Sigmoid colon (tissue), 6 donors: ENCODE measurements at regions not wholly inside any gene's neighbourhood (a gene's known extent, or its start where the extent isn't known, plus 50 kb on each side); places are given as distances from the start of the nearest gene placed in this dataset.

Experiments
- DNase-seq: peaks from one replicate; pipeline ENCODE4 v3.0.0-alpha.2; 2019
- H3K27ac ChIP-seq, 4 donors: fragments of 200-600 bp; sonication (generic); one replicate each; pipeline ENCODE4 v1.5.1; 2016 to 2019; ENCODE audit warnings: mild to moderate bottlenecking in 1 of 4
- H3K27me3 ChIP-seq, 3 donors: fragments of 200-600 bp; sonication (generic); one replicate each; pipeline ENCODE4 v1.5.1; 2019; ENCODE audit warnings: mild to moderate bottlenecking in 1 of 3
- H3K36me3 ChIP-seq, 4 donors: fragments of 200-600 bp; sonication (generic); one replicate each; pipeline ENCODE4 v1.5.1; 2016 to 2019
- H3K4me1 ChIP-seq, 4 donors: fragments of 200-600 bp; sonication (generic); one replicate each; pipeline ENCODE4 v1.5.1; 2017 to 2019
- H3K4me3 ChIP-seq, 4 donors: fragments of 200-600 bp; sonication (generic); one replicate each; pipeline ENCODE4 v1.5.1; 2017 to 2019; ENCODE audit warnings: mild to moderate bottlenecking in 2 of 4, moderate library complexity in 1 of 4
- H3K9me3 ChIP-seq, 4 donors: fragments of 200-600 bp in 3 of 4; sonication (generic) in 3 of 4; one replicate each; pipeline versions ENCODE4 v1.5.1 to v1.6.1; 2013 to 2019
- CTCF ChIP-seq, 4 experiments: fragments of 450-650 bp in 3 of 4; fragments of 200-600 bp in 1 of 4; IDR thresholded peaks; one replicate each; pipeline ENCODE4 v1.5.1; 2016 to 2019; ENCODE audit warnings: antibody characterized with exemption in 4 of 4, mild to moderate bottlenecking in 3 of 4, moderate library complexity in 2 of 4
- EP300 ChIP-seq, 4 donors: sonication (generic); formaldehyde crosslinking; IDR thresholded peaks; one replicate each; pipeline ENCODE4 v1.6.1; 2017; ENCODE audit warnings: antibody characterized with exemption in 4 of 4
- POLR2A ChIP-seq, 2 donors: fragments of 450-650 bp; IDR thresholded peaks; one replicate each; pipeline ENCODE4 v1.6.1; 2016; ENCODE audit warnings: antibody characterized with exemption in 2 of 2, mild to moderate bottlenecking in 2 of 2, moderate library complexity in 2 of 2
- POLR2AphosphoS5 ChIP-seq, 4 donors: sonication (generic); formaldehyde crosslinking; IDR thresholded peaks; one replicate each; pipeline ENCODE4 v1.6.1; 2017; ENCODE audit warnings: antibody characterized with exemption in 4 of 4
- WGBS, 2 donors: extraction: QIAGEN DNeasy Blood & Tissue Kit; methylation state at CpG; one replicate each; pipeline ENCODE4 v1.1.7; 2013; 5-methylcytosine and 5-hydroxymethylcytosine counted together
- intact Hi-C: fragments of 100-400 bp; cut with DNase I; formaldehyde crosslinking; loops from one replicate; pipeline ENCODE4 v1.15.1; 2023
- donor health status: healthy with polysubstance abuse.
- donor health status: healthy.

GRCh38 chr2:46832543-46832942 is 83.1 kb downstream of the MCFD2 start:
- Histone ChIP-seq H3K4me3 (no peak overlapping the region), H3K36me3 (no peaks in the 10 kb centered on the region), H3K27ac (no peak overlapping the region), H3K4me1 (peaks cover 0 to 13% (median 6%) of the 10 kb centered on the region in 4 donors), H3K9me3 (no peaks in the 10 kb centered on the region), H3K27me3 (no peaks in the 10 kb centered on the region)
- no peak for DNase-seq
- intact Hi-C loops, result no loop called here
- 73 to 76% methylated on average over 1 of the region's 1 CpG for WGBS, 2 donors
- TF ChIP-seq EP300 (IDR thresholded peaks at IDR 0.05), result no peak
- TF ChIP-seq POLR2AphosphoS5 (IDR thresholded peaks at IDR 0.05), result no peak
- TF ChIP-seq CTCF (IDR thresholded peaks at IDR 0.05), result no peak
- no peak for TF ChIP-seq POLR2A (IDR thresholded peaks at IDR 0.05)

GRCh38 chr2:46831869-46832265 is 83.7 kb downstream of the MCFD2 start:
- DNase-seq, result no peak
- H3K27ac ChIP-seq, result peak overlapping the region in 1 of 4 donors; percentile 35
- TF ChIP-seq POLR2A (IDR thresholded peaks at IDR 0.05), result no peak
- no peak for TF ChIP-seq EP300 (IDR thresholded peaks at IDR 0.05)
- TF ChIP-seq CTCF (IDR thresholded peaks at IDR 0.05), result no peak
- no peak for TF ChIP-seq POLR2AphosphoS5 (IDR thresholded peaks at IDR 0.05)
- intact Hi-C loops, result no loop called here
- H3K9me3 ChIP-seq, result no peaks in the 10 kb centered on the region
- no peak overlapping the region for H3K4me3 ChIP-seq
- H3K27me3 ChIP-seq, result no peaks in the 10 kb centered on the region
- WGBS, 2 donors, result 93 to 94% methylated on average over 4 of the region's 4 CpGs
- peaks cover 0 to 13% (median 6%) of the 10 kb centered on the region in 4 donors for H3K4me1 ChIP-seq
- H3K36me3 ChIP-seq, result no peaks in the 10 kb centered on the region

GRCh38 chr2:46831051-46831868 is 84.3 kb downstream of the MCFD2 start:
- H3K4me1 ChIP-seq, result peaks cover 0 to 9% (median 3%) of the 10 kb centered on the region in 4 donors
- no peak overlapping the region for H3K4me3 ChIP-seq
- peak overlapping the region; percentile 10 to 35 (median 31) for H3K27ac ChIP-seq
- no peaks in the 10 kb centered on the region for H3K27me3 ChIP-seq
- H3K36me3 ChIP-seq, result no peaks in the 10 kb centered on the region
- no peaks in the 10 kb centered on the region for H3K9me3 ChIP-seq
- DNase-seq, result no peak
- WGBS, 2 donors, result 71 to 79% methylated on average over 7 of the region's 7 CpGs
- TF ChIP-seq CTCF (IDR thresholded peaks at IDR 0.05) (no peak), POLR2AphosphoS5 (IDR thresholded peaks at IDR 0.05) (peak in 2 of 4 donors; percentile 4 to 48)
- intact Hi-C loops, result no loop called here

- no peak for DNase-seq
- Histone ChIP-seq H3K27me3 (no peaks in the 10 kb centered on the region), H3K4me1 (peaks cover 0 to 4% (median 0%) of the 10 kb centered on the region in 4 donors), H3K36me3 (no peaks in the 10 kb centered on the region), H3K27ac (no peak overlapping the region), H3K9me3 (no peaks in the 10 kb centered on the region), H3K4me3 (no peak overlapping the region)
- WGBS, 2 donors, result 74 to 86% methylated on average over 12 of the region's 12 CpGs
- intact Hi-C loops, result no loop called here
- TF ChIP-seq CTCF (IDR thresholded peaks at IDR 0.05) (no peak), EP300 (IDR thresholded peaks at IDR 0.05) (no peak), POLR2AphosphoS5 (IDR thresholded peaks at IDR 0.05) (no peak), POLR2A (IDR thresholded peaks at IDR 0.05) (no peak)
Observed at GRCh38 chr2:46829231-46829995, 86.2 kb downstream of the MCFD2 start.
